NCI-H748 (cell line): ENCODE measurements at regions not wholly inside any gene's neighbourhood (a gene's known extent, or its start where the extent isn't known, plus 50 kb on each side); places are given as distances from the start of the nearest gene placed in this dataset.

Source experiments
- DNase-seq: peaks from one replicate; lab custom pipeline; 2025; ENCODE audit not compliant: unreplicated experiment; lab: John Stamatoyannopoulos, UW

GRCh38 chr18:37724206-37724605, 158.6 kb upstream of the CELF4 start:
- no peak for DNase-seq

GRCh38 chr18:37721544-37722522, 156.2 kb upstream of the CELF4 start:
- DNase-seq = no peak

- no peak for DNase-seq
These were observed 155.1 kb upstream of the CELF4 start for GRCh38 chr18:37720663-37721062.

- DNase-seq = no peak
These were observed 152.1 kb upstream of the CELF4 start for GRCh38 chr18:37717656-37718055.

- DNase-seq = no peak
These were observed 151.5 kb upstream of the CELF4 start for GRCh38 chr18:37717098-37717497.

GRCh38 chr18:37716106-37716735, 150.6 kb upstream of the CELF4 start:
- DNase-seq = no peak

- no peak for DNase-seq
These were observed 149.1 kb upstream of the CELF4 start for GRCh38 chr18:37714691-37715090.

GRCh38 chr18:37712776-37713175, 147.2 kb upstream of the CELF4 start:
- DNase-seq = no peak

GRCh38 chr18:37711766-37712505, 146.3 kb upstream of the CELF4 start:
- no peak for DNase-seq

GRCh38 chr18:37710726-37711125, 145.1 kb upstream of the CELF4 start:
- peak; percentile 65 for DNase-seq

GRCh38 chr18:37709740-37710139, 144.1 kb upstream of the CELF4 start:
- no peak for DNase-seq

GRCh38 chr18:37705016-37705415, 139.4 kb upstream of the CELF4 start:
- no peak for DNase-seq

GRCh38 chr18:37702841-37703240, 137.2 kb upstream of the CELF4 start:
- no peak for DNase-seq

GRCh38 chr18:37701967-37702366, 136.4 kb upstream of the CELF4 start:
- DNase-seq = no peak

- DNase-seq = peak; percentile 20
These were observed 133.0 kb upstream of the CELF4 start for GRCh38 chr18:37698508-37699040.

GRCh38 chr18:37694516-37694915, 128.9 kb upstream of the CELF4 start:
- no peak for DNase-seq

- DNase-seq = no peak
These were observed 125.6 kb upstream of the CELF4 start for GRCh38 chr18:37691162-37691561.

- DNase-seq = no peak
These were observed 124.2 kb upstream of the CELF4 start for GRCh38 chr18:37689841-37690240.

GRCh38 chr18:37684590-37684989, 119.0 kb upstream of the CELF4 start:
- DNase-seq = no peak

- DNase-seq = no peak
These were observed 118.6 kb upstream of the CELF4 start for GRCh38 chr18:37684183-37684582.

- DNase-seq = no peak
These were observed 115.3 kb upstream of the CELF4 start for GRCh38 chr18:37680911-37681310.
